GM13977 (cell line): ENCODE measurements at regions not wholly inside any gene's neighbourhood (a gene's known extent, or its start where the extent isn't known, plus 50 kb on each side); places are given as distances from the start of the nearest gene placed in this dataset.

Experiments used
- DNase-seq: peaks from one replicate; pipeline ENCODE4 v3.0.0; 2012; ENCODE audit warnings: low spot score
- CTCF ChIP-seq: IDR thresholded peaks from 2 replicates; pipeline ENCODE4 v1.5.1; 2012; ENCODE audit warnings: mild to moderate bottlenecking, control low read depth; ENCODE audit not compliant: insufficient read depth; ENCODE audit errors: extremely low read depth, missing control alignments
- in situ Hi-C: fragments of 300-500 bp; cut with MboI; formaldehyde crosslinking; loops from one replicate; pipeline ENCODE4 v1.12.0; 2022; ENCODE audit warnings: low sequenced_read_pairs, low pct_unique_long_range_greater_than_20kb, mixed read lengths, inconsistent platforms; ENCODE audit not compliant: unreplicated experiment

DNA sequence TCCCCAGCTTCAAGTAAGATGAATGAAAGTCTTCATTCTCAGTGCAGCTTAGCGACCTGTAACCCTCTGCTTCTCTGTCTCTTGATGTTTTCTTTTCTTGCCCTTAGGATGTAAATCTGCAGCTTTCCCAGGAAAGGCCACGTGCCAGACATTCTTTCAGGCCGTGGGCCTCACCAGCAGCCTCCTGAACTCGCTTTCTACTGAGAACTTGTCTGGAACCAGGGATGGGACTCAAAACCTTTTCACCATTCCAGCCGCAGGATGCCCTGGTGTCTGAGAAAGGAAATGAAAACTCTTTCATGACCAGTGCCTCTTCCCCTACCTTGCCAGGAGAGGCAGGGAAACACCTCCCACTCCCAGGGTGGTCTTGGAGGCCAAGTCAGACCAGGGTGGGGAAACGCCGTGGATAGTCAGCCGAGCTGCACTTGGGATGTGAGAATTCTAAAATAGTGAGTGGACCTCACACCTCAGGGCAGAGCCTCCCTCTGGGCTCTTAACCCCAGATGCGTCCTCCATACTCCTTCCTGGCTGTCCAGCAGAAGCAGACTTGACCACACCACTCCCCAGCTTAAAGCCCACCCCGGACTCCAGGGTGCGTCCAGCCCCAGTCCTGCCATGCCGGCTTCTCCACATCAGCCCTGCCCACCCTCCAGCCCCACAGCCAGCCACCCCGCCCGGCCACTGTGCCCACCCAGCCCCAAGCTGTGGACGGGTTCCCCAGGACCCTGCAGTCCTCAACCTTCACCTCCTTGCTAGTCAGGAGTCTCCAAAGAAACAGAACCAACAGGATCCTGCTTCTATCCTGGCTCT, 115.5 kb downstream of the TWIST2 start:
- TF ChIP-seq CTCF, result no peak
- no peak for DNase-seq
- in situ Hi-C loops, result no loop called here

DNA sequence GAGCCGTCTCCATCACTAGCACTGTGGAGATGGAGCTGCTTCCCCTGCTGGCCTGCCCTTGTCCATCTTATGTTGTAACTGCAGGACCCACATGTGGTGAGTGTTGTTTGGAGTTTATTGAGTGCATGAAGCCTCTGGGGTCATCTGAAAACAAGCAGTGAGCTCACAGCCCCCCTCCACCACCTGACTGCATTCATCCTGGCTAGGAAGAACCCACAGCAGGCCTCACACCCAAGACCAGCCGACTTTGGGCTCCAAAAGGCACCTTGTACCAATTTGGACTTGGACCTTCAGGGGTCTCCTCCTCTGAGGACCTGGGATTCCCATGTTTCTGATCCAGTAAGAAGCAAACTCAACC, 116.1 kb downstream of the TWIST2 start:
- in situ Hi-C loops, result no loop called here
- TF ChIP-seq CTCF, result no peak
- DNase-seq, result no peak

DNA sequence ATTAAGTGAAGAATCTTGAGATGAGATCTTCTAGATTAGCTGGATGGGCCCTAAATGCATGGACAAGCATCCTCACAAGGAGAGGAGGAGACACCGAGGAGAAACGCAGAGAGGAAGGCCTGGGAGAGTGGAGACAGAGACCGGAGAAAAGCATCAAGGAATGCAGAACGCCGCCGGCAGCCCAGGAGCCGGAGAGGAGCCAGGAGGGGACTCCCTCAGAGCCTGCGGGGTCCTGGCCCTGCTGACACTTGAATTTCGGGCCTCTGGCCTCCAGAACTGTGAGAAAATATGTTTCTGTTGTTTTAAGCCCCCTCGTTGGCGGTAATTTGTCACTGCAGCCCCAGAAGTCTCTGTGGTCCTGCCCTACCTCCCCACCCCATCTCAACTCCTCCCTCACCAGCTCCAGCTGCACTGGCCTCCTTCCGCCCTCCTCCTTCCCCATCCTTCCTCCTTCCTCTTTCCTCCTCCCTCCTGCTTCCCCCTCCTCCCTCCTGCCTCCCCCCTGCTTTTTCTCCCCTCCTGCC, 116.7 kb downstream of the TWIST2 start:
- TF ChIP-seq CTCF, result no peak
- no peak for DNase-seq
- in situ Hi-C loops, result no loop called here

- in situ Hi-C loops, result no loop called here
- no peak for DNase-seq
- no peak for TF ChIP-seq CTCF
These were observed 117.6 kb downstream of the TWIST2 start for GRCh38 chr2:238965371-238966071.

DNA sequence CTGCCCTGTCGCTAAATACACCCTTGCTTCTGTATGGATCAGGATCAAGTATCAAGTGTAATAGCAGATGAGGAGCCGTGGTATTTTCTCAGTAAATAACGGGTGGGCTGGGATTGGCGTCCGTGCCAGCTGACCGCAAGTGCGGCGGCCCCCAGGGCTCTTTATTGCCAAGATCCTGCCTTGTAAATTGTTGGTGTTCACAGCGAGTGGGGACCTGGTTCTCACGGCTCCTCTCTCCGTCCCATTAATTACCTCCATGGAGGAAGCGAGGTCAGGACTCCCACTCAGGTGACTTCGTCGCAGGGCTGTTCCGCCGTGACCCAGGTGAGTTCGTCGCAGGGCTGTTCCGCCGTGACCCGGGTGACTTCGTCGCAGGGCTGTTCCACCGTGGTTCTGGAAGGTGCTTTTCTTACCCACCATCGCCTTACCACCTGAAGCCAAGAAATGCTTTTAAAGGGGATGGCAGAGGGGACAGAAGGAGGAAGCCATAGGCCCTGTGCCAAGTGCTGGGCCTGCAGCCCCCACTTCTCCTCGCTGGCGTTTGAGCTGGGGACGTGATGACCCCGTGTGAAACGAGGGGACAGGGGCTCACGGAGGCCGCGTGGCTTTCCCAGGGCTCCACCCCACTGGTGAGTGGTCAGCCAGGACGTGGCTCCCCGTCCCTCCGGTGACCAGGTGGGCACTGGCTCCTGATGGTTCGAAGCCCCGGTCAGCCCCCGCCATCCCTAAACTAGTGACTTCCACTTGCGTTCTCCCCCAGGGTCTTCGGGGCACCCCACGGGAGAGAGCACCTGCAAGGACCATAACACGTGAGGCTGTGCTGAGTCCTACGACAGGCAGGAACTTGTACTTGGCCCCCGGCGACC, 118.4 kb downstream of the TWIST2 start:
- DNase-seq, result no peak
- TF ChIP-seq CTCF, result no peak
- in situ Hi-C loops, result no loop called here
